HepG2 (cell line): ENCODE measurements at regions not wholly inside any gene's neighbourhood (a gene's known extent, or its start where the extent isn't known, plus 50 kb on each side); places are given as distances from the start of the nearest gene placed in this dataset.
A peak's percentile ranks its signal among the peaks of the same experiment; 100 is the strongest.

Experiments used
- AHDC1 ChIP-seq: sonication (generic); formaldehyde crosslinking; IDR thresholded peaks from 2 replicates; pipeline ENCODE4 v1.5.1; 2020; ENCODE audit warnings: mild to moderate bottlenecking, missing genetic modification reagents, borderline replicate concordance
- ASH2L ChIP-seq: fragments of 300-600, 200-600 bp; sonication (generic); IDR thresholded peaks from 2 replicates; pipeline ENCODE4 v1.7.0; 2017; ENCODE audit warnings: low read depth, mild to moderate bottlenecking, moderate library complexity, mixed read lengths, low read length; ENCODE audit not compliant: insufficient read length
- EP300 ChIP-seq, 3 experiments: sonication (generic) in 1 of 3; formaldehyde crosslinking in 1 of 3; IDR thresholded peaks; 2 replicates each; pipeline versions ENCODE4 v1.5.1 to v1.6.1; 2011 to 2020; ENCODE audit warnings: low read depth in 2 of 3, low read length in 2 of 3, borderline replicate concordance in 1 of 3, improper control_type of control experiment in 1 of 3, mild to moderate bottlenecking in 1 of 3, missing genetic modification reagents in 1 of 3, moderate library complexity in 1 of 3
- FOXP4 ChIP-seq: sonication (generic); formaldehyde crosslinking; IDR thresholded peaks from 2 replicates; pipeline ENCODE4 v1.4.0; 2020; ENCODE audit warnings: missing genetic modification reagents
- HCFC1 ChIP-seq: fragments of 150-350 bp; IDR thresholded peaks from 2 replicates; pipeline ENCODE4 v1.6.1; 2014; ENCODE audit warnings: low read depth, low read length
- IRF9 ChIP-seq: sonication (generic); formaldehyde crosslinking; IDR thresholded peaks from 2 replicates; pipeline ENCODE4 v1.8.0; 2022; ENCODE audit warnings: missing genetic modification reagents, mild to moderate bottlenecking, borderline replicate concordance
- ISL2 ChIP-seq: sonication (generic); formaldehyde crosslinking; IDR thresholded peaks from 2 replicates; pipeline ENCODE4 v1.5.0; 2020; ENCODE audit warnings: missing genetic modification reagents
- KLF11 ChIP-seq: IDR thresholded peaks from 2 replicates; pipeline ENCODE4 v1.6.1; 2016; ENCODE audit warnings: missing compliant biosample characterization
- MED1 ChIP-seq: sonication (generic); formaldehyde crosslinking; IDR thresholded peaks from 2 replicates; pipeline ENCODE4 v1.4.0; 2020; ENCODE audit warnings: missing genetic modification reagents
- MTA1 ChIP-seq: sonication (generic); formaldehyde crosslinking; IDR thresholded peaks from 2 replicates; pipeline ENCODE4 v1.4.0; 2020; ENCODE audit warnings: missing genetic modification reagents, mild to moderate bottlenecking, borderline replicate concordance
- NFIC ChIP-seq: IDR thresholded peaks from 2 replicates; pipeline ENCODE4 v1.6.1; 2012; ENCODE audit warnings: mild to moderate bottlenecking, low read length, inconsistent platforms
- SAP130 ChIP-seq: IDR thresholded peaks from 2 replicates; pipeline ENCODE4 v1.6.1; 2016; ENCODE audit warnings: low read depth
- ZNF616 ChIP-seq: sonication (generic); formaldehyde crosslinking; IDR thresholded peaks from 2 replicates; pipeline ENCODE4 v1.5.0; 2020; ENCODE audit warnings: low read depth, mild to moderate bottlenecking, missing genetic modification reagents
- TF ChIP-seq, protein P1 (sequence below): IDR thresholded peaks from 2 replicates; pipeline ENCODE4 v1.4.0; 2020; ENCODE audit warnings: mild to moderate bottlenecking, missing genetic modification reagents

DNA sequence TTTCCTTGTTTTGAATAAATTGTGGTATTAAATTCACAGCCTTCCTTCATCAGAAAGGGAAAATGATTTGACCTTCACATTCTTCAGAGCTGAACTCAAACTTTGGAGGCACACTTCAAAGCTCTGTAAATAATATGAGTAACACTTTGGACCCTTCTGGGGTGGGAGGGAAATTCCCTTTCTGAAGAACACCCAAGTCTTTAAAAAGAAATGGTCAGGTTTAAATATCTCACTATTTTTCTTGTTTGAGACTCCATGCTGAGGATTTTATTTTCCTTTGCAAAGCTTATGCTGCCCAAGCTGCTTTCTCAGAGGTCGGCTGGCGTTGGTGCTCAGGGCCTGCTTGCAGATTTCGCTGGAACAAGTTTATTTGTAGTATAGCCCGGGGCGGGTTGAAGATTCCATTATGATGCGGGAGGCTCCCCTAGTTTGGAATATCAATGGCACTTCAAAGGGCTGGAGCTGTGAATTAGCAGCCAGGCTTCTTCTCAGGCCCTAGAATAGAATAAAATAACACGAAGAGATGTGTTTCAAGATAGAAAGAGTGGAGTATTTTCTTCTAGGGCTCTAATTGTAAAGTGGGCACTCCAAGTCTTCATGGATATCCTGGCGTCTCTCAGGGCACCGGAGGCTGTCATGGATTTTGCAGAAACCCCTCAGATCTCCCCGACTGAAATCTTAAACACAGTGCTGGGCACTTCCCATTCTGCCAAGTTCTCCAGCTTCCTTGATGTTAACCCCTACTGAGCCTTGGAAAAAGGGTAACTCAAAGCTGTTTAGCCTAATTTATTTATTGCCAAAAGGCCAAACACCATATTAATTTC, 315.6 kb downstream of the GPAT3 start (continued):
- TF ChIP-seq AHDC1 (CRISPR knock-in tag) (peak; percentile 85; the same call in 1 of the 2 replicates), NFIC (peak; percentile 61; the same call in 1 of the 2 replicates), ISL2 (CRISPR knock-in tag) (peak; percentile 45; the same call in 1 of the 2 replicates), EP300 (IDR thresholded peaks at IDR 0.05; ENCODE audit: low read depth in 2 of 2, low read length in 2 of 2) (peak in 1 of 2 experiments; percentile 75; a peak in 2 of 4 replicates), EP300 (CRISPR knock-in tag; IDR thresholded peaks at IDR 0.05; ENCODE audit: borderline replicate concordance) (no peak; the same call in 1 of the 2 replicates), SAP130 (CRISPR knock-in tag) (peak; percentile 28; the same call in 1 of the 2 replicates), ZNF616 (CRISPR knock-in tag) (no peak), FOXP4 (CRISPR knock-in tag) (peak; percentile 28), ASH2L (peak; percentile 62), HCFC1 (no peak), MED1 (CRISPR knock-in tag) (0 out of 2 replicates have a peak, but pooled peaks have one; percentile 25), KLF11 (CRISPR knock-in tag) (no peak), MTA1 (CRISPR knock-in tag) (no peak), IRF9 (CRISPR knock-in tag) (no peak)
- TF ChIP-seq, protein P1, sequence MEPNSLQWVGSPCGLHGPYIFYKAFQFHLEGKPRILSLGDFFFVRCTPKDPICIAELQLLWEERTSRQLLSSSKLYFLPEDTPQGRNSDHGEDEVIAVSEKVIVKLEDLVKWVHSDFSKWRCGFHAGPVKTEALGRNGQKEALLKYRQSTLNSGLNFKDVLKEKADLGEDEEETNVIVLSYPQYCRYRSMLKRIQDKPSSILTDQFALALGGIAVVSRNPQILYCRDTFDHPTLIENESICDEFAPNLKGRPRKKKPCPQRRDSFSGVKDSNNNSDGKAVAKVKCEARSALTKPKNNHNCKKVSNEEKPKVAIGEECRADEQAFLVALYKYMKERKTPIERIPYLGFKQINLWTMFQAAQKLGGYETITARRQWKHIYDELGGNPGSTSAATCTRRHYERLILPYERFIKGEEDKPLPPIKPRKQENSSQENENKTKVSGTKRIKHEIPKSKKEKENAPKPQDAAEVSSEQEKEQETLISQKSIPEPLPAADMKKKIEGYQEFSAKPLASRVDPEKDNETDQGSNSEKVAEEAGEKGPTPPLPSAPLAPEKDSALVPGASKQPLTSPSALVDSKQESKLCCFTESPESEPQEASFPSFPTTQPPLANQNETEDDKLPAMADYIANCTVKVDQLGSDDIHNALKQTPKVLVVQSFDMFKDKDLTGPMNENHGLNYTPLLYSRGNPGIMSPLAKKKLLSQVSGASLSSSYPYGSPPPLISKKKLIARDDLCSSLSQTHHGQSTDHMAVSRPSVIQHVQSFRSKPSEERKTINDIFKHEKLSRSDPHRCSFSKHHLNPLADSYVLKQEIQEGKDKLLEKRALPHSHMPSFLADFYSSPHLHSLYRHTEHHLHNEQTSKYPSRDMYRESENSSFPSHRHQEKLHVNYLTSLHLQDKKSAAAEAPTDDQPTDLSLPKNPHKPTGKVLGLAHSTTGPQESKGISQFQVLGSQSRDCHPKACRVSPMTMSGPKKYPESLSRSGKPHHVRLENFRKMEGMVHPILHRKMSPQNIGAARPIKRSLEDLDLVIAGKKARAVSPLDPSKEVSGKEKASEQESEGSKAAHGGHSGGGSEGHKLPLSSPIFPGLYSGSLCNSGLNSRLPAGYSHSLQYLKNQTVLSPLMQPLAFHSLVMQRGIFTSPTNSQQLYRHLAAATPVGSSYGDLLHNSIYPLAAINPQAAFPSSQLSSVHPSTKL (CRISPR knock-in tag), result peak; percentile 88
